Sigmoid colon (tissue), 6 donors: ENCODE measurements at regions not wholly inside any gene's neighbourhood (a gene's known extent, or its start where the extent isn't known, plus 50 kb on each side); places are given as distances from the start of the nearest gene placed in this dataset.

Source experiments
- DNase-seq: peaks from one replicate; pipeline ENCODE4 v3.0.0-alpha.2; 2019
- H3K27ac ChIP-seq, 4 donors: fragments of 200-600 bp; sonication (generic); one replicate each; pipeline ENCODE4 v1.5.1; 2016 to 2019; ENCODE audit warnings: mild to moderate bottlenecking in 1 of 4
- H3K27me3 ChIP-seq, 3 donors: fragments of 200-600 bp; sonication (generic); one replicate each; pipeline ENCODE4 v1.5.1; 2019; ENCODE audit warnings: mild to moderate bottlenecking in 1 of 3
- H3K36me3 ChIP-seq, 4 donors: fragments of 200-600 bp; sonication (generic); one replicate each; pipeline ENCODE4 v1.5.1; 2016 to 2019
- H3K4me1 ChIP-seq, 4 donors: fragments of 200-600 bp; sonication (generic); one replicate each; pipeline ENCODE4 v1.5.1; 2017 to 2019
- H3K4me3 ChIP-seq, 4 donors: fragments of 200-600 bp; sonication (generic); one replicate each; pipeline ENCODE4 v1.5.1; 2017 to 2019; ENCODE audit warnings: mild to moderate bottlenecking in 2 of 4, moderate library complexity in 1 of 4
- H3K9me3 ChIP-seq, 4 donors: fragments of 200-600 bp in 3 of 4; sonication (generic) in 3 of 4; one replicate each; pipeline versions ENCODE4 v1.5.1 to v1.6.1; 2013 to 2019
- EP300 ChIP-seq, 4 donors: sonication (generic); formaldehyde crosslinking; IDR thresholded peaks; one replicate each; pipeline ENCODE4 v1.6.1; 2017; ENCODE audit warnings: antibody characterized with exemption in 4 of 4
- POLR2A ChIP-seq, 2 donors: fragments of 450-650 bp; IDR thresholded peaks; one replicate each; pipeline ENCODE4 v1.6.1; 2016; ENCODE audit warnings: antibody characterized with exemption in 2 of 2, mild to moderate bottlenecking in 2 of 2, moderate library complexity in 2 of 2
- POLR2AphosphoS5 ChIP-seq, 4 donors: sonication (generic); formaldehyde crosslinking; IDR thresholded peaks; one replicate each; pipeline ENCODE4 v1.6.1; 2017; ENCODE audit warnings: antibody characterized with exemption in 4 of 4
- WGBS, 2 donors: extraction: QIAGEN DNeasy Blood & Tissue Kit; methylation state at CpG; one replicate each; pipeline ENCODE4 v1.1.7; 2013; 5-methylcytosine and 5-hydroxymethylcytosine counted together
- intact Hi-C: fragments of 100-400 bp; cut with DNase I; formaldehyde crosslinking; loops from one replicate; pipeline ENCODE4 v1.15.1; 2023
- TF ChIP-seq, protein P1 (sequence below), 4 experiments: fragments of 450-650 bp in 3 of 4; fragments of 200-600 bp in 1 of 4; IDR thresholded peaks; one replicate each; pipeline ENCODE4 v1.5.1; 2016 to 2019; ENCODE audit warnings: antibody characterized with exemption in 4 of 4, mild to moderate bottlenecking in 3 of 4, moderate library complexity in 2 of 4
- donor health status: healthy with polysubstance abuse.
- donor health status: healthy.

DNA sequence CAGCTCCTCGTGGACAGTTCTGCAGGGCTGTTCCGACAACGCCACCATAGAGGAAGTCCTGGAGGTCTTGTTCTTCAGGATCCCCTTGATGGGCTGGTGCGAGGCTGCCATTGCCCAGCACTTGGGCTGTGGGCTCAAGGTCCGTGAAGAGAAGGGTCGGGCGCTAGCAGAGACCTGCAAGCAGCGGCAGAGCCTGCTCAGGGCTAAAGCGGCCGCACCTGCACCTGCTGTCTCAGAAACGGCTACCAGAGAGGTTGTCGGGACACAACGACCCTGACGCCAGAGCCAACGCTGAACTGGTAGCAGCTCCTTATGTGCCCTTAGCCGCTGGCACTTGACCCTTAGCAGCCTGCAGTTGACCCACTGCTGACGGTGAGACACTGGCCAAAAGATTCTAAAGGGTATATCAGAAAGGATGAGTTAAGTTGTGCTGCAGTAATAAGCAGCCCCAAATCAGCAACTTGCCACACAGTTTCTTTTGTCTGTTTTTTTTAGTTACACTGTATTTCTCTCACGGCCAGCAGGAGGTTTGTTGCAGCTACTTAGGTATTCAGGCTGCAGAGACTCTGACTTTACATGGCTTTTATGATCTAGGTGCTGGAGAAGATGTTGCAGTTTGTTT, 55.5 kb upstream of the ST6GAL2 start:
- no peak for DNase-seq
- H3K4me3 ChIP-seq = no peak overlapping the region
- H3K4me1 ChIP-seq = no peaks in the 10 kb centered on the region
- TF ChIP-seq, protein P1, sequence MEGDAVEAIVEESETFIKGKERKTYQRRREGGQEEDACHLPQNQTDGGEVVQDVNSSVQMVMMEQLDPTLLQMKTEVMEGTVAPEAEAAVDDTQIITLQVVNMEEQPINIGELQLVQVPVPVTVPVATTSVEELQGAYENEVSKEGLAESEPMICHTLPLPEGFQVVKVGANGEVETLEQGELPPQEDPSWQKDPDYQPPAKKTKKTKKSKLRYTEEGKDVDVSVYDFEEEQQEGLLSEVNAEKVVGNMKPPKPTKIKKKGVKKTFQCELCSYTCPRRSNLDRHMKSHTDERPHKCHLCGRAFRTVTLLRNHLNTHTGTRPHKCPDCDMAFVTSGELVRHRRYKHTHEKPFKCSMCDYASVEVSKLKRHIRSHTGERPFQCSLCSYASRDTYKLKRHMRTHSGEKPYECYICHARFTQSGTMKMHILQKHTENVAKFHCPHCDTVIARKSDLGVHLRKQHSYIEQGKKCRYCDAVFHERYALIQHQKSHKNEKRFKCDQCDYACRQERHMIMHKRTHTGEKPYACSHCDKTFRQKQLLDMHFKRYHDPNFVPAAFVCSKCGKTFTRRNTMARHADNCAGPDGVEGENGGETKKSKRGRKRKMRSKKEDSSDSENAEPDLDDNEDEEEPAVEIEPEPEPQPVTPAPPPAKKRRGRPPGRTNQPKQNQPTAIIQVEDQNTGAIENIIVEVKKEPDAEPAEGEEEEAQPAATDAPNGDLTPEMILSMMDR (IDR thresholded peaks at IDR 0.05) = no peak
- TF ChIP-seq POLR2AphosphoS5 (IDR thresholded peaks at IDR 0.05) = no peak
- no peak for TF ChIP-seq POLR2A (IDR thresholded peaks at IDR 0.05)
- TF ChIP-seq EP300 (IDR thresholded peaks at IDR 0.05) = no peak
- WGBS, 2 donors = 93% methylated on average over 18 of the region's 18 CpGs
- peaks cover 0 to 2% (median 0%) of the 10 kb centered on the region in 4 donors for H3K9me3 ChIP-seq
- H3K27me3 ChIP-seq = no peaks in the 10 kb centered on the region
- H3K36me3 ChIP-seq = no peaks in the 10 kb centered on the region
- intact Hi-C loops = no loop called here
- H3K27ac ChIP-seq = no peak overlapping the region

DNA sequence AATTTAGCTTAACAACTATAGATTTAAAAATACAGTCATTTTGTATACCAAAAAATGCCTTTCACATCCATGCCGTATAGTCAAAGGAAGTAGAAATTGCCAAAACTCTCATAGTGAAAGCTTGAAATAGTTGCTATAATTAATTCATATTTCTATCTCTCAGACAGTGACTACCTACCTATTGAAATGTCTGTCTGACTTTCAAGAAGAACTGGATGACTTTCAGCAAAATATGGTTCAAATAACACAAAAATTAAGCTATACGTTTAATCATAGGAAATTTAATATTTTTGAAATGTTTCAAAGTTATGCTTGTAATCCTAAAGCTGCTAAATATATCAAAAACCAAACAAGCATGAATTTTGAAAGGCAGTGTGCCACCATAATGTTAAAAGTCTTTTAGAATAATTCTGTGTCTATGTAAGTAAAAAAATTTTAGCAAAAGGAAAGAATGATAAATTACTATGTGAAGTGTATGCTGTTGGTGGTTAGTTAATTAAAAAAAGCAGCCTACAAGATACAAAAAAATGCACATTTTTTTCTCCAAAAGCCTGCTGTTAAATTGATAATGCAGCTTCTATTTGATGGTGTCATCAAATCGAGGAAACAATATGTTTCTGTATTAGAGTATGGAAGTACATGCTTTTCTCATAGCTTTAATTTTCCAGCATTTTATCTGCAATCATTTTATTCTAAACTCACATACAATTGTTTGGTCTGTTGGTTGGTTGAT, 57.7 kb upstream of the ST6GAL2 start:
- 76 to 85% methylated on average over 3 of the region's 3 CpGs for WGBS, 2 donors

DNA sequence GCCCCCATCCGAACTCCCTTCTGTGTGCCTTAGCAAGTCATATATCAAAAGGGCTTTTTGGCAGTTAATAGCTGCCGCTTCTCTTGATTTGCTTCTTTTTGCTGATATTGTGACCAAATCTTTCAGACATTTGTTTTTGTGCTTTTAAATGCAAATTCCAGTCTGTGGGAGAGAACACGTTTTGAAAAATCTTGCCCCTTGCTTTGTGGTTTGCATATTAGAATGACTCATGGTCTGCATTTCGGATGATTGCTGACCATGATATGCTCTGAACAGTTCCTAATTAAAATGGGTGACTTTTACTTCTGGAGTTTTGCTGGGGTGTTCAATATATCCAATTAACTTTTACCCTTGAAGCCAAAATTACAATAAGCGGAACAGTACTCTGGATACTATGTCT, 58.2 kb upstream of the ST6GAL2 start:
- no peaks in the 10 kb centered on the region for H3K27me3 ChIP-seq
- no peaks in the 10 kb centered on the region for H3K36me3 ChIP-seq
- TF ChIP-seq POLR2AphosphoS5 (IDR thresholded peaks at IDR 0.05) = no peak
- TF ChIP-seq, protein P1 (IDR thresholded peaks at IDR 0.05) = no peak
- no peak for TF ChIP-seq EP300 (IDR thresholded peaks at IDR 0.05)
- TF ChIP-seq POLR2A (IDR thresholded peaks at IDR 0.05) = no peak
- no peaks in the 10 kb centered on the region for H3K4me1 ChIP-seq
- 86% methylated on average over 5 of the region's 5 CpGs for WGBS, 2 donors
- H3K9me3 ChIP-seq = peaks cover 0 to 2% (median 0%) of the 10 kb centered on the region in 4 donors
- no peak overlapping the region for H3K27ac ChIP-seq
- no peak overlapping the region for H3K4me3 ChIP-seq
- no peak for DNase-seq
- intact Hi-C loops = no loop called here

More for the DNA sequence above, 57.7 kb upstream of the ST6GAL2 start:
- Histone ChIP-seq H3K36me3 (no peaks in the 10 kb centered on the region), H3K27ac (no peak overlapping the region), H3K27me3 (no peaks in the 10 kb centered on the region), H3K4me1 (no peaks in the 10 kb centered on the region), H3K4me3 (no peak overlapping the region), H3K9me3 (peaks cover 0 to 2% (median 0%) of the 10 kb centered on the region in 4 donors)
- DNase-seq = no peak
- no peak for TF ChIP-seq EP300 (IDR thresholded peaks at IDR 0.05)
- no peak for TF ChIP-seq POLR2AphosphoS5 (IDR thresholded peaks at IDR 0.05)
- TF ChIP-seq, protein P1 (IDR thresholded peaks at IDR 0.05) = no peak
- TF ChIP-seq POLR2A (IDR thresholded peaks at IDR 0.05) = no peak
- intact Hi-C loops = no loop called here

DNA sequence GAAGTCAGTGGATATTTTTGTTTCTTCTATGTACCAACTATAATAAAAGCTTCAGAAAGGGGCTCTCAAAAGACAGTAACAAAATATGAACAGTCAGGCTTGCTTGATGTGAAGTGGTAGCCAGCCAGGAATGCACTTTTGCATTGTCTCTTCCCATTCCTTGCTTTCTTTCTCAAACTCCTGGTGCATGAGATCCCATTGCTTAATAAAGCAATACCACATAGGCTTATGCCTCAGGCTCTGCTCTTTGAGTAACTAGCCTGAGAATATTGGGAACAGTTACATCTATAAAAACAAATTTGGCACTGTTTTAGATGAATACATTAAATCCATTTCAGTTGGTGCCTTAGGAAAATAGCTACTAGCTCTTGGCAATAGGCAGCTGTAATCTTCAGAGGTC, 62.6 kb upstream of the ST6GAL2 start:
- DNase-seq = no peak
- Histone ChIP-seq H3K27ac (no peak overlapping the region), H3K36me3 (no peaks in the 10 kb centered on the region), H3K4me1 (no peaks in the 10 kb centered on the region), H3K9me3 (no peaks in the 10 kb centered on the region), H3K27me3 (no peaks in the 10 kb centered on the region), H3K4me3 (no peak overlapping the region)
- intact Hi-C loops = no loop called here
- no peak for TF ChIP-seq POLR2A (IDR thresholded peaks at IDR 0.05)
- TF ChIP-seq POLR2AphosphoS5 (IDR thresholded peaks at IDR 0.05) = no peak
- TF ChIP-seq, protein P1 (IDR thresholded peaks at IDR 0.05) = no peak
- no peak for TF ChIP-seq EP300 (IDR thresholded peaks at IDR 0.05)
